Common myeloid progenitor, CD34-positive (primary cell): ENCODE measurements at regions not wholly inside any gene's neighbourhood (a gene's known extent, or its start where the extent isn't known, plus 50 kb on each side); places are given as distances from the start of the nearest gene placed in this dataset.

Experiments
- CTCF ChIA-PET: fragments of 350-600 bp; sonication (Branson Sonifier 250); formaldehyde crosslinking; loops from one replicate; lab custom pipeline; 2021; ENCODE audit warnings: antibody characterized with exemption; lab: Charles Lee
- POLR2A ChIA-PET: fragments of 350-600 bp; sonication (Branson Sonifier 250); formaldehyde crosslinking; loops from one replicate; lab custom pipeline; 2021; ENCODE audit warnings: antibody characterized with exemption; lab: Charles Lee
- DNase-seq, 3 donors: peaks; one replicate each; pipeline versions ENCODE4 v3.0.0 to v3.0.0-alpha.2; 2013
- H3K27ac ChIP-seq, 2 experiments: 1 replicate in 1 of 2; 2 replicates in 1 of 2; pipeline ENCODE4 v1.7.0; 2013; ENCODE audit warnings: inconsistent platforms in 2 of 2, low read length in 2 of 2, mild to moderate bottlenecking in 2 of 2, low read depth in 1 of 2, moderate library complexity in 1 of 2; ENCODE audit not compliant: severe bottlenecking in 2 of 2, insufficient read depth in 1 of 2, poor library complexity in 1 of 2
- H3K27me3 ChIP-seq, 5 experiments: replicated peaks in 2 of 5; 1 replicate in 3 of 5; 2 replicates in 2 of 5; pipeline versions ENCODE4 v1.6.1 to v1.7.0; 2013; ENCODE audit warnings: low read length in 4 of 5, mild to moderate bottlenecking in 2 of 5, moderate library complexity in 2 of 5, inconsistent platforms in 1 of 5; ENCODE audit not compliant: insufficient read depth in 5 of 5, control insufficient read depth in 4 of 5
- H3K36me3 ChIP-seq, 4 experiments: 1 replicate in 2 of 4; 2 replicates in 2 of 4; pipeline versions ENCODE4 v1.6.1 to v1.7.0; 2013; ENCODE audit warnings: low read length in 3 of 4, control low read depth in 1 of 4, mild to moderate bottlenecking in 1 of 4; ENCODE audit not compliant: control insufficient read depth in 4 of 4, insufficient read depth in 4 of 4
- H3K4me1 ChIP-seq, 4 experiments: 1 replicate in 3 of 4; 2 replicates in 1 of 4; pipeline versions ENCODE4 v1.6.1 to v1.7.1; 2013; ENCODE audit warnings: low read length in 3 of 4, mild to moderate bottlenecking in 3 of 4, control low read depth in 1 of 4, inconsistent platforms in 1 of 4, moderate library complexity in 1 of 4; ENCODE audit not compliant: control insufficient read depth in 4 of 4, insufficient read depth in 4 of 4; ENCODE audit errors: control extremely low read depth in 1 of 4
- H3K4me3 ChIP-seq, 7 experiments: 1 replicate in 4 of 7; 2 replicates in 3 of 7; pipeline versions ENCODE4 v1.5.1 to v1.7.0; 2013; ENCODE audit warnings: mild to moderate bottlenecking in 7 of 7, low read length in 6 of 7, moderate library complexity in 6 of 7, inconsistent platforms in 2 of 7, low read depth in 2 of 7, control low read depth in 1 of 7; ENCODE audit not compliant: insufficient read depth in 4 of 7, control insufficient read depth in 1 of 7; ENCODE audit errors: extremely low read depth in 1 of 7
- H3K9me3 ChIP-seq, 5 experiments: 1 replicate in 4 of 5; 2 replicates in 1 of 5; pipeline versions ENCODE4 v1.6.1 to v1.7.1; 2013; ENCODE audit warnings: low read length in 4 of 5, mild to moderate bottlenecking in 2 of 5, inconsistent platforms in 1 of 5, low read depth in 1 of 5, moderate library complexity in 1 of 5; ENCODE audit not compliant: control insufficient read depth in 4 of 5, insufficient read depth in 2 of 5; ENCODE audit errors: control extremely low read depth in 1 of 5
- WGBS: methylation state at CpG from one replicate; pipeline ENCODE4 v1.1.5; 2013; ENCODE audit not compliant: insufficient coverage; 5-methylcytosine and 5-hydroxymethylcytosine counted together

GRCh38 chr21:14903172-14903865, 161.5 kb downstream of the NRIP1 start:
- DNase-seq = no peak
- H3K27ac ChIP-seq = no peak overlapping the region
- no peaks in the 10 kb centered on the region for H3K27me3 ChIP-seq
- peaks cover 0 to 5% (median 0%) of the 10 kb centered on the region in 5 experiments for H3K9me3 ChIP-seq
- POLR2A ChIA-PET = interaction anchor here (0.7 kb wide), 1 partner anchor 23 kb away, joined by 3 read pairs; no protein-coding TSS in a partner anchor
- H3K4me1 ChIP-seq = no peaks in the 10 kb centered on the region
- H3K36me3 ChIP-seq = no peaks in the 10 kb centered on the region
- no peak overlapping the region for H3K4me3 ChIP-seq
- 100% methylated on average over 2 of the region's 3 CpGs for WGBS
- CTCF ChIA-PET = no interaction called here

DNA sequence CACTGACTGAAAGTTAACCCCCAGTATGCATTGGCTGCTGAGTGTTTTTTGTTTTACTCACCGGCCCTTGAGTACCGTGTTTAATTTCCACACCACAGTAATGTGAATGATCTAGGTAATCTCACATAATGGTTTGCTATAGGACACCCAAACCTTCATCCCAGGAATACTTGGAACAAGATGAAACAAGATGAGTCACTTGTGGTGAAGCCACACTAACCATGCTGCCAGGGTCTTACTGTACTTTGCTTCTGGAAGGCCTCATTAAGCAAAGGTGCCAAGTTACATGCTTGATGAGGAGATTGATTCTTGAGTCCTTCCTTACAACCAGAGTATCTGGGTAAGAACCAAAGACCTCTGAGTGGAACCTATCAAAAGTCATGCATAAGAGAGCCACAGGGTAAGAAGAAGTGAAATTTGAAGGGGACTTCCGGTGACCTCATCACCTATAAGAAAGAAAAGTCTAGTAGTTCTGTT, 163.3 kb downstream of the NRIP1 start:
- ChIA-PET CTCF (no interaction called here), POLR2A (no interaction called here)
- Histone ChIP-seq H3K27me3 (no peaks in the 10 kb centered on the region), H3K4me1 (no peaks in the 10 kb centered on the region), H3K4me3 (no peak overlapping the region), H3K36me3 (no peaks in the 10 kb centered on the region), H3K27ac (no peak overlapping the region), H3K9me3 (peaks cover 0 to 1% (median 0%) of the 10 kb centered on the region in 5 experiments)
- 100% methylated on average over 1 of the region's 3 CpGs for WGBS
- DNase-seq = peak in 1 of 3 donors; percentile 19

GRCh38 chr21:14900611-14901010, 164.2 kb downstream of the NRIP1 start:
- Histone ChIP-seq H3K4me3 (no peak overlapping the region), H3K4me1 (no peaks in the 10 kb centered on the region), H3K27me3 (no peaks in the 10 kb centered on the region), H3K27ac (no peak overlapping the region), H3K9me3 (peaks cover 0 to under 1% (median 0%) of the 10 kb centered on the region in 5 experiments), H3K36me3 (no peaks in the 10 kb centered on the region)
- DNase-seq = no peak
- POLR2A ChIA-PET = no interaction called here
- CTCF ChIA-PET = no interaction called here
- no CpG with 5 or more reads among the region's 1 CpG for WGBS

DNA sequence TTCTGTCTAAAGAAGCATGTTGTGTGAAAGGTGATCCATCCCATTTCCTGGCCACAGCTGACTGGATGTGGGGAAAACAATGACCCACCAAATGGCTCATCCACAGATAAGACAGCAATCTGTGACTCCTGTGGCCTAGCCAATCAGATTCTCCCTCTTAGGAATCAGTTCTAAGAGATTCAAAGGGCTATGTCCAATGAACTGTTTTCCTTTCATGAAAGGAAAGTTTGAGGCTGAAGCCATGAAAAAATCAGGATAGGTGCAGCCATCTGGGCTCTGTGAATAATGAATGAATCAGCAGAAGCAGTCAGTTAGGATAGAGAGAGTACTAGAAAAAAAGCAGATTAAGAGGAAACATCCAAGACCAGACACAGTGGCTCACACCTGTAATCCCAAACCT, 164.7 kb downstream of the NRIP1 start:
- H3K9me3 ChIP-seq = no peaks in the 10 kb centered on the region
- ChIA-PET CTCF (no interaction called here), POLR2A (no interaction called here)
- no peaks in the 10 kb centered on the region for H3K4me1 ChIP-seq
- H3K27me3 ChIP-seq = no peaks in the 10 kb centered on the region
- no peak overlapping the region for H3K27ac ChIP-seq
- no peak overlapping the region for H3K4me3 ChIP-seq
- H3K36me3 ChIP-seq = no peaks in the 10 kb centered on the region
- DNase-seq = no peak

GRCh38 chr21:14895792-14896191, 169.0 kb downstream of the NRIP1 start:
- Histone ChIP-seq H3K27ac (no peak overlapping the region), H3K9me3 (no peaks in the 10 kb centered on the region), H3K4me1 (no peaks in the 10 kb centered on the region), H3K36me3 (no peaks in the 10 kb centered on the region), H3K4me3 (no peak overlapping the region), H3K27me3 (no peaks in the 10 kb centered on the region)
- POLR2A ChIA-PET = no interaction called here
- CTCF ChIA-PET = no interaction called here
- no CpG with 5 or more reads among the region's 2 CpGs for WGBS
- no peak for DNase-seq

GRCh38 chr21:14890141-14890540, 174.7 kb downstream of the NRIP1 start:
- no peak overlapping the region for H3K4me3 ChIP-seq
- DNase-seq = no peak
- H3K27ac ChIP-seq = no peak overlapping the region
- CTCF ChIA-PET = interaction anchor here (1.2 to 1.4 kb wide), 2 partner anchors 9 to 26 kb away, joined by 3 to 5 read pairs; no protein-coding TSS in a partner anchor
- no peaks in the 10 kb centered on the region for H3K9me3 ChIP-seq
- no peaks in the 10 kb centered on the region for H3K27me3 ChIP-seq
- H3K4me1 ChIP-seq = peaks cover 4 to 11% (median 8%) of the 10 kb centered on the region in 4 experiments
- no peaks in the 10 kb centered on the region for H3K36me3 ChIP-seq
- POLR2A ChIA-PET = no interaction called here
- WGBS = 100% methylated on average over 1 of the region's 2 CpGs

DNA sequence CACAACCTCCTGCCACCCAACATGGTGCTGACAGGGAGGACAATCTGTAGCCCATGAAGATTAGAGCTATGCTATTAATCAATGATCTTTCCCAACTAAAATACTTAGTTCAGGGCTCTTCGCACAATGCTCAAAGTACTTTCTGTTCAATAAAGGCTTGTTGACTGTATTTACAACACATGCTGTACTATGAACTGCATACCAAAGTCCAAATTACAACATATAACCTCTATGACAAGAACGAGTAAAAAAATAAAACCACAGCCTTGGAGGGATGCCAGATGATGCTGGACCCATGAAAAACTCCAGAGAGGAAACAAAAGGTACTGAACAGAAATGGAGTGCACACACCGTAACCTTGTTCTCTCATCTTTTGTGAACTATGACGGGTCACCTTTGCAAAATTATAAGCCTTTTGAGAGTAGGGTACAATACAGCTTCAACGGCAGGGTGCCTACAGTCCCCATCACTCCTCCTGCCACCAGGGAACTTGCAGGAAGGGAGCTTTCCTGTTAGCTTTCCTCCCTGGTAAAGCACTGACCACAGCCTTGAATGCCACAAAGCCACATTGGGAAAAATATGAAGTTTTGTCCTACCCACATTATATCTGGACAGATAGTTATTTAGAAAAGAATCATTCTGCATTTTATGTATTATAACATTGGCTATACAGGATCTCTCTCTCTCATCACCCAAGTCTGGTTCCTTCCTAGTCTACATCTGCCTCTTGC, 175.6 kb downstream of the NRIP1 start:
- peak; percentile 25 to 77 (median 68) for DNase-seq
- ChIA-PET POLR2A (interaction anchor here (0.7 kb wide), 1 partner anchor 135 kb away, joined by 3 read pairs; no protein-coding TSS in a partner anchor), CTCF (no interaction called here)
- no peak overlapping the region for H3K27ac ChIP-seq
- H3K4me1 ChIP-seq = peaks cover 4 to 11% (median 8%) of the 10 kb centered on the region in 4 experiments
- peak overlapping the region in 1 of 7 experiments; percentile 32 for H3K4me3 ChIP-seq
- H3K36me3 ChIP-seq = no peaks in the 10 kb centered on the region
- H3K9me3 ChIP-seq = no peaks in the 10 kb centered on the region
- no peaks in the 10 kb centered on the region for H3K27me3 ChIP-seq
- WGBS = 0% methylated on average over 1 of the region's 5 CpGs
